ENCODE measurements at regions not wholly inside any gene's neighbourhood (a gene's known extent, or its start where the extent isn't known, plus 50 kb on each side); places are given as distances from the start of the nearest gene placed in this dataset.

- TF ChIP-seq MYC (IDR thresholded peaks at IDR 0.05; ENCODE audit: low read depth, low read length) (no peak), FOS (IDR thresholded peaks at IDR 0.05; ENCODE audit: borderline replicate concordance, insufficient read depth, low read length) (no peak), POLR2AphosphoS5 (IDR thresholded peaks at IDR 0.05; ENCODE audit: insufficient read depth, low read depth, low read length) (no peak), EZH2 (IDR thresholded peaks at IDR 0.05; ENCODE audit: borderline replicate concordance, low read depth, low read length, severe bottlenecking) (no peak), POLR2A (IDR thresholded peaks at IDR 0.05; ENCODE audit: low read depth, low read length) (no peak), JUN (IDR thresholded peaks at IDR 0.05; ENCODE audit: borderline replicate concordance, insufficient read depth, insufficient read length, low read depth) (no peak), GATA2 (IDR thresholded peaks at IDR 0.05; ENCODE audit: insufficient read depth, insufficient read length, low read depth, low read length) (no peak)
- TF ChIP-seq, protein P1, sequence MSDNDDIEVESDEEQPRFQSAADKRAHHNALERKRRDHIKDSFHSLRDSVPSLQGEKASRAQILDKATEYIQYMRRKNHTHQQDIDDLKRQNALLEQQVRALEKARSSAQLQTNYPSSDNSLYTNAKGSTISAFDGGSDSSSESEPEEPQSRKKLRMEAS (IDR thresholded peaks at IDR 0.05; ENCODE audit: insufficient read depth, insufficient read length) = no peak
- TF ChIP-seq, protein P2, sequence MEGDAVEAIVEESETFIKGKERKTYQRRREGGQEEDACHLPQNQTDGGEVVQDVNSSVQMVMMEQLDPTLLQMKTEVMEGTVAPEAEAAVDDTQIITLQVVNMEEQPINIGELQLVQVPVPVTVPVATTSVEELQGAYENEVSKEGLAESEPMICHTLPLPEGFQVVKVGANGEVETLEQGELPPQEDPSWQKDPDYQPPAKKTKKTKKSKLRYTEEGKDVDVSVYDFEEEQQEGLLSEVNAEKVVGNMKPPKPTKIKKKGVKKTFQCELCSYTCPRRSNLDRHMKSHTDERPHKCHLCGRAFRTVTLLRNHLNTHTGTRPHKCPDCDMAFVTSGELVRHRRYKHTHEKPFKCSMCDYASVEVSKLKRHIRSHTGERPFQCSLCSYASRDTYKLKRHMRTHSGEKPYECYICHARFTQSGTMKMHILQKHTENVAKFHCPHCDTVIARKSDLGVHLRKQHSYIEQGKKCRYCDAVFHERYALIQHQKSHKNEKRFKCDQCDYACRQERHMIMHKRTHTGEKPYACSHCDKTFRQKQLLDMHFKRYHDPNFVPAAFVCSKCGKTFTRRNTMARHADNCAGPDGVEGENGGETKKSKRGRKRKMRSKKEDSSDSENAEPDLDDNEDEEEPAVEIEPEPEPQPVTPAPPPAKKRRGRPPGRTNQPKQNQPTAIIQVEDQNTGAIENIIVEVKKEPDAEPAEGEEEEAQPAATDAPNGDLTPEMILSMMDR (IDR thresholded peaks at IDR 0.05; ENCODE audit: extremely low read depth in 1 of 2, insufficient read depth in 1 of 2, low read depth in 1 of 2, low read length in 2 of 2) = no peak
- intact Hi-C loops (cut with micrococcal nuclease) = no loop called here
- Histone ChIP-seq H3K9me1 (replicated peaks; ENCODE audit: control insufficient read depth, extremely low read depth, insufficient read depth, low read length) (no peaks in the 10 kb centered on the region), H3K4me2 (ENCODE audit: insufficient read depth, low read length) (no peak overlapping the region), H3K4me3 (replicated peaks in 1 of 3; ENCODE audit: insufficient read depth in 1 of 3, low read depth in 1 of 3, low read length in 3 of 3) (no peak overlapping the region), H3K27ac (ENCODE audit: insufficient read depth, low read depth, low read length) (no peak overlapping the region), H3K36me3 (ENCODE audit: control insufficient read depth in 2 of 2, extremely low read depth in 1 of 2, insufficient read depth in 2 of 2, low read length in 2 of 2) (no peaks in the 10 kb centered on the region), H3K79me2 (ENCODE audit: control insufficient read depth, insufficient read depth, low read length) (no peaks in the 10 kb centered on the region), H3K27me3 (ENCODE audit: control insufficient read depth in 2 of 2, insufficient read depth in 2 of 2, low read length in 2 of 2) (no peaks in the 10 kb centered on the region), H3K4me1 (ENCODE audit: control insufficient read depth, extremely low read depth, insufficient read depth, low read length) (no peaks in the 10 kb centered on the region), H4K20me1 (replicated peaks; ENCODE audit: control insufficient read depth, extremely low read depth, insufficient read depth, low read length) (no peaks in the 10 kb centered on the region), H2AFZ (ENCODE audit: low read depth, low read length) (no peak overlapping the region), H3K9ac (replicated peaks; ENCODE audit: extremely low read depth, insufficient read depth, low read length) (no peak overlapping the region), H3K9me3 (replicated peaks; ENCODE audit: control insufficient read depth, insufficient read depth, low read length) (no peaks in the 10 kb centered on the region)
- ChIA-PET CTCF (no interaction called here), POLR2A (no interaction called here)
- dilution Hi-C loops (cut with MboI; ENCODE audit: extremely low pct_ligation_motif_present, low sequenced_read_pairs) = no loop called here
- no peak for FAIRE-seq
- no peak for DNase-seq (ENCODE audit: low read depth, low spot score)
- no TSS peak for BruUV-seq (replicated peaks)
Measured at GRCh38 chr9:108217431-108218349, 638.1 kb downstream of the ACTL7B start.

Data from endothelial cell of umbilical vein (primary cell).